Gastroesophageal sphincter (tissue), 3 donors: ENCODE measurements at regions not wholly inside any gene's neighbourhood (a gene's known extent, or its start where the extent isn't known, plus 50 kb on each side); places are given as distances from the start of the nearest gene placed in this dataset.

Experiments used
- CTCF ChIP-seq, 4 experiments: fragments of 200-600 bp in 2 of 4; fragments of 450-650 bp in 2 of 4; sonication (generic) in 1 of 4; IDR thresholded peaks; one replicate each; pipeline ENCODE4 v1.5.1; 2017 to 2019; ENCODE audit warnings: antibody characterized with exemption in 4 of 4, mild to moderate bottlenecking in 2 of 4, moderate library complexity in 2 of 4
- EP300 ChIP-seq: sonication (generic); formaldehyde crosslinking; IDR thresholded peaks from one replicate; pipeline ENCODE4 v1.6.1; 2017; ENCODE audit warnings: antibody characterized with exemption, mild to moderate bottlenecking

GRCh38 chr6:115847671-115848070 lies 213.0 kb downstream of the FRK start:
- TF ChIP-seq CTCF (IDR thresholded peaks at IDR 0.05) (no peak), EP300 (no peak)
